Nephron progenitor cell (in vitro differentiated cells): ENCODE measurements at regions not wholly inside any gene's neighbourhood (a gene's known extent, or its start where the extent isn't known, plus 50 kb on each side); places are given as distances from the start of the nearest gene placed in this dataset.

Source experiments
- DNase-seq: peaks from one replicate; pipeline ENCODE4 v3.0.0; 2021
- H3K27ac Mint-ChIP-seq: 2 replicates; pipeline ENCODE4 v1.8.0; 2021; ENCODE audit warnings: mild to moderate bottlenecking, moderate library complexity, mixed read lengths
- H3K27me3 Mint-ChIP-seq: 2 replicates; pipeline ENCODE4 v1.8.0; 2021; ENCODE audit warnings: mild to moderate bottlenecking, low read depth, mixed read lengths; ENCODE audit not compliant: poor library complexity
- H3K36me3 Mint-ChIP-seq: 2 replicates; pipeline ENCODE4 v1.8.0; 2021; ENCODE audit warnings: low read depth, mixed read lengths
- H3K4me1 Mint-ChIP-seq: 2 replicates; pipeline ENCODE4 v1.8.0; 2021; ENCODE audit warnings: mixed read lengths
- H3K4me3 Mint-ChIP-seq: 2 replicates; pipeline ENCODE4 v1.8.0; 2021; ENCODE audit warnings: mild to moderate bottlenecking, moderate library complexity, mixed read lengths
- H3K9me3 Mint-ChIP-seq: 2 replicates; pipeline ENCODE4 v1.8.0; 2021; ENCODE audit warnings: mild to moderate bottlenecking, moderate library complexity, mixed read lengths
- CTCF ChIP-seq: fragments of 200-600 bp; sonication (generic); IDR thresholded peaks from 2 replicates; pipeline ENCODE4 v1.5.0; 2021; ENCODE audit warnings: antibody characterized with exemption

DNA sequence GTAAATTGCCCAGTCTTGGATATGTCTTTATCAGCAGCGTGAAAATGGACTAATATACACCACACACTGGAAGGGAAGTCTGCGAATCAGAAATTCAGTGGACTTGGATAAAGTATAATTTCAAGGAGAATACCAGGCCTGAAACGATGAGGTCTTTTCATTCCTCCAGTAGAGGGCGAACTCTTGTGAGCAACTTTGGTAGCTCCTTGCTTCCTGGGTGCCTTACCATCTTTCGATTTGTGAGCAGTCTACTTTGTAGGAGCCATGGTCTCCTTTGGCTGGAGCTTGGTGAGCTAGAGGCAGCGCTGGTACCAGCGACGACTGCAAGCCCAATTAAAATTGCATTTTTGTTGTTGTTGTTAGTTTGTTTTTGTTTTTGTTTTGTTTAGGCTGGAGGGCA is 791.9 kb downstream of the FAT4 start:
- peak; percentile 10 for TF ChIP-seq CTCF
- Mint-ChIP-seq H3K9me3 (peaks cover 7% of the 10 kb centered on the region), H3K36me3 (no peaks in the 10 kb centered on the region), H3K4me1 (no peaks in the 10 kb centered on the region), H3K4me3 (no peak overlapping the region), H3K27me3 (no peaks in the 10 kb centered on the region), H3K27ac (no peak overlapping the region)
- no peak for DNase-seq

DNA sequence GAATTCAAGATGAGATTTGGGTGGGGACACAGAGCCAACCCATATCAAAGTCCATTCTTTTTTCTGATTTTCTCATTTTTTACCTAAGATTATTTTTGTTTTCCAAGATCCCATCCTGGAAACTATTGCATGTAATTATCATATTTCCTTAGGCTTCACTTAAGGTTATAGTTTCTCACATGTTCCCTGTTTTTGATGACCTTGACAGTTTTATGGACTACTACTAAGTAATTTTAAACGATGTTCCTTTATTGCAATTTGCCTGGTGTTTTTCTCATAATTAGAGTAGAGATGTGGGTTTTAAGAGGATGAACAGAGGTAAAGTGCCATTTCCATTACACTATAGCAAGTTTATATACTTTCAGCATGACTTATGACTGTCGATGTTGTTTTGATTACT is 795.1 kb downstream of the FAT4 start:
- H3K27ac Mint-ChIP-seq, result no peak overlapping the region
- TF ChIP-seq CTCF, result no peak
- H3K9me3 Mint-ChIP-seq, result peaks cover 17% of the 10 kb centered on the region
- no peaks in the 10 kb centered on the region for H3K27me3 Mint-ChIP-seq
- no peak overlapping the region for H3K4me3 Mint-ChIP-seq
- H3K4me1 Mint-ChIP-seq, result no peaks in the 10 kb centered on the region
- H3K36me3 Mint-ChIP-seq, result no peaks in the 10 kb centered on the region
- DNase-seq, result no peak

DNA sequence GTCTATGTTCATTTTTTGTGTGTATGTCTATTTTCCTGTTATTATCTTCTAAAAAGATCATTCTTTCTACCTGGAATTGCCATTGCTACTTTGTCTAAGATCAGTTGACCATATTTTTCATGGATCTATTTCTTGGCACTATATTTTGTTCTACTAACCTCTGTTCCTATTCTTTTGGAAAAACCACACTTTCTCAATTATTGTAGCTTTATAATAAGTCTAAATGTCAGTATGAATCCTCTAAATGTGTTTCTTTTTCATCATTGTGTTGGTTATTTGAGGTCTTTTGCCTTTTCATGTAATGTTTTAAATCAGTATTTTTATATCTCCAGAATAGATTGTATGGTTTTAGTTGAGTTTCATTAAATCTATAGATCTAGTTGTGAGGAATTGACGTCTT is 798.3 kb downstream of the FAT4 start:
- Mint-ChIP-seq H3K4me1 (no peaks in the 10 kb centered on the region), H3K36me3 (no peaks in the 10 kb centered on the region), H3K4me3 (no peak overlapping the region), H3K9me3 (peaks cover 18% of the 10 kb centered on the region), H3K27me3 (no peaks in the 10 kb centered on the region), H3K27ac (no peak overlapping the region)
- no peak for TF ChIP-seq CTCF
- no peak for DNase-seq

GRCh38 chr4:126123611-126124325 is 809.0 kb downstream of the FAT4 start:
- Mint-ChIP-seq H3K27ac (no peak overlapping the region), H3K9me3 (no peaks in the 10 kb centered on the region), H3K4me1 (no peaks in the 10 kb centered on the region), H3K27me3 (no peaks in the 10 kb centered on the region), H3K36me3 (no peaks in the 10 kb centered on the region), H3K4me3 (no peak overlapping the region)
- TF ChIP-seq CTCF, result no peak
- DNase-seq, result no peak

DNA sequence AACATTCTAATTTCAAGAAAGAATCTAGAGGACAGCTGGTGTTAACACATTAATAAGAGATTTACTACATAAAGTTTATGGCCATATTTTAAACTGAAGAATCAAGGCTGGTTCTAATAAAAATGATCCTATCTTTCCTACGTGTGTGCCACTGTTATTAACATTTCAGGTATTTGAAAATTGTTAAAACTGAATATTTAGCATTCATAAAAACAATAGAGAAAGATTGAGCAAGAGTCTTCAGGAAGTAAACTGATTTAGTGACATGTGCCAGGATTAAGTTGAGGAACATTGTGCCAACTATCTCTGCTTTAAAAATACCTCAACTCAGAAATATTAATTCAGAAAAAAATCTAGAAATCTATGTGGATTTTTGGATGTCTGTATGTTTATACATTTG is 810.1 kb downstream of the FAT4 start:
- Mint-ChIP-seq H3K4me1 (no peaks in the 10 kb centered on the region), H3K4me3 (no peak overlapping the region), H3K36me3 (no peaks in the 10 kb centered on the region), H3K9me3 (peaks cover 2% of the 10 kb centered on the region), H3K27me3 (no peaks in the 10 kb centered on the region), H3K27ac (no peak overlapping the region)
- no peak for DNase-seq
- TF ChIP-seq CTCF, result no peak

DNA sequence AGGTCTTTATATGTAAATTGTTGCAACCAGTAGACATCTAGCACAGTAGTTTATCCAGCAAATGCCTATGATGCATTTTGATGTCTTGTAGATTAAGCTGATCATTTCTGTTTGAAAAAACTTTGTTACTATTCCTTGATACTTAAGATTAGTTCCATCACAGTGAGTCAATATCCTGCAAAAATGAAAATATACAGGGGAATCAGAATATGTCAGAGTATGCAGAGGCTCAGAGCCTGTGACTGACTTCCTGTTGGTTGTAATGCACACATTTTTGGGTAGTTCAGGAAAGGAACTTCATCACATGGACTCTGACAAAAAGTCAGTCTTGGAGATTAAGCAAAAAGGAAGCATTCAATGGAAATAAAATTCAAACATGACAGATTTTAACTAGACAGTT is 815.5 kb downstream of the FAT4 start:
- Mint-ChIP-seq H3K4me1 (no peaks in the 10 kb centered on the region), H3K4me3 (no peak overlapping the region), H3K9me3 (peaks cover 36% of the 10 kb centered on the region), H3K27me3 (peaks cover 7% of the 10 kb centered on the region), H3K27ac (no peak overlapping the region), H3K36me3 (peaks cover 4% of the 10 kb centered on the region)
- DNase-seq, result no peak
- TF ChIP-seq CTCF, result no peak
